CD4-positive, alpha-beta T cell treated with Interleukin-15 for 1 hour (primary cell): ENCODE measurements at regions not wholly inside any gene's neighbourhood (a gene's known extent, or its start where the extent isn't known, plus 50 kb on each side); places are given as distances from the start of the nearest gene placed in this dataset.
"Not testable (repeated sequence)": the region's sequence is repeated elsewhere in the genome, so short reads cannot be mapped to it uniquely, and the experiment has no call there.

Experiments
- DNase-seq: peaks from one replicate; pipeline ENCODE4 v3.0.0-alpha.2; 2020

DNA sequence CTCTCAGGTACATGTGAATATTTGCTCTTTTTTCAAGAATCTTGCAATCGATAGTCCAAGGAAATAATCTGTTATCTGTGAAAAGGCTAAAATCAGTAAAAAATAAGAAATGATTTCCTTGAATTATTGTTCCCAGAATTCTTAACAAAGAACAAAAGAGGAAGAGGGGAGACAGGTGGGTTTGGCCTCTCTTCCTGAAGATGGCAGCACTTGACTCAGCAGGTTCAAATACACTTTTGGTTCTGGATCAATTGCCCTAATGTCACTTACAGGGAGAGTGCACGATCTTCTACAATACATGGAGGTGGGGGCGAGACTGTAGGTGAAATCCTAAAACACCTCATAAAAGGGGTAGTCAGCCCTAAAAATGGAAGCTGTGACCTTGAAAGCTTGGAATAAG lies 358.7 kb downstream of the IRS2 start:
- no peak for DNase-seq

DNA sequence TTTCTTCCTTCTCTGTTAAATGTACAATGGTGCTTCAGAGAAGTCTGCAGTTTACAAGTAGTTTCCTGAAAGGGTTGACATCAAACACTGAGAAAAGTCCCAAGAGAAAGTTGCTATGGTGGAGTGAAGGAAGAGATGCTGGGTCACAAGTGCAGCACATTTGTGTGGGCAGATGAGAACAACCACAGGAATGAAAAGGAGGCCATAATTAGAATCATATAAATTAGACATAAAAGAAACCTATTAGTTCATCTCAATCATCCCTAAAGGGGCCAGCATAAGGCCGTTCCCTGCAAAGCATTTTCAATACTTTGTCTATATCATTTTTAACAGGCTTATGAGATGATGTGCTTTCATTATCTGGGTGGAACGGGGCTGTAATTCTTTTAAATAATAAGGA lies 359.2 kb downstream of the IRS2 start:
- DNase-seq: no peak

DNA sequence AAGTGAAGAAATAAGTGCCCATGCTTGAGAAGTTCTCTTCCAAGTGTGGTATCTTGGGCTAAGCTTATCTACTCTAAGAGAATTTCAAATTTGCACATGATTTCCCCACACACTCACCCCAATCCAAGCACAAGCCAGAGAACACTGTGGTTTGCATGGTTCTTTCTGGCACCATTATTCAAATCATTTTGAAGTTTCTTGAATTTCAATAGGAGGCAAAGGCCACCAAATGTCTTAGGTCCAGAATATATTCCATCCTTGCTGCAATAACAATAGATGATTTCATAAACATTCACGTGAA lies 359.7 kb downstream of the IRS2 start:
- DNase-seq: no peak

DNA sequence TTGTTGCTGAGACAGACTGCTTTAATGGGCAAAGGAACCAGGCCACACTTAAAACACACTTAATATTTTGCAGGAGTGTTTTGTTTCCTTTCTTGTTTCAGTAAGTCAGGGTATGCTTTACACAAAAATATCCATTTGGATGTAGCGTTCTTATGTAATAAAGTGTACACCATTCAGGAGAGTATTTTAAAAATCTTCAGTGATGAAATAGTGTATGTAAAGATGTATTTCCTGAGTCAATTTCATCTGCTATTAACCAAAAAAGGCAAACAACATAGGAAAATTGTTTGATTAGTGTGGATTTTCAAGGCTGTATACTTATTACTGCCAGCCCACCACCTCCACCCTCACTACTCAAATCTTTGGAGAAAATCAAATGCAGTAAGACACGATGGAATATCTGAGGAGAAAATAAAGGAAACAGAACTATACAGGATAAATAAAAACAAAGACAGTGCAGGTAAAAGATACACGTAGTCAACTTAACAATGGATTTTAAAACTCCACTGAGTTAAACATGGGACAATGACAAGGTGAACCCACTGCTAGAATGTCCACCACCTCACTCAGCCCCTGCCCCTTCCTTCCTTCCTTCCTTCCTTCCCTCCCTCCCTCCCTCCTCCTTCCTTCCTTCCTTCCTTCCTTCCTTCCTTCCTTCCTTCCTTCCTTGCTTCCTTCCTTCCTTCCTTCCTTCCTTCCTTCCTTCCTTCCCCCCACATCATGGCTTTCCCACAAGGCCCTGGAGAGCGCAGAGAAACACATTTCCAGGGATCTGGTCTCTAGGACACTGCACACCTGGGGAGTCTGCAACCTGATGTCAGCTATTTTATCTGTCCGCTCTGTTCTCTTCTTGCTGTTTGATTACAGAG lies 360.3 kb downstream of the IRS2 start:
- no peak for DNase-seq

DNA sequence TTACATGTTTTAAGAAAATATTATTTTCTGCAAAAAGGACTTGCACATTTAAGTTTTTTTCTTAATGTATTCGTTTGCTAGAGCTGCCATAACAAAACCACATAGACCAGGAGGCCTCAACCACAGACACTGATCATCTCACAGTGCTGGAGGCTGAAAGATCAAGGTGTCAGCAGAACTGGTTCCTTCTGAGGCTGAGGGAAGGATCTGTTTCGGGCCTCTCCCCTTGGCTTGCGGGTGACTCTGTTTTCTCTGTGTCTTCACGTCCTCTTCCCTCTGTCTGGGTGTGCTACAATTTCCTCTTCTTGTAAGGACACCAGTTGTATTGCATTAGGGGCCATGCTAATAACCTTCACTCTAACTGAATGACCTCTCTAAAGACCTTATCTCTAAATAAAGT lies 364.2 kb downstream of the IRS2 start:
- DNase-seq: no peak

DNA sequence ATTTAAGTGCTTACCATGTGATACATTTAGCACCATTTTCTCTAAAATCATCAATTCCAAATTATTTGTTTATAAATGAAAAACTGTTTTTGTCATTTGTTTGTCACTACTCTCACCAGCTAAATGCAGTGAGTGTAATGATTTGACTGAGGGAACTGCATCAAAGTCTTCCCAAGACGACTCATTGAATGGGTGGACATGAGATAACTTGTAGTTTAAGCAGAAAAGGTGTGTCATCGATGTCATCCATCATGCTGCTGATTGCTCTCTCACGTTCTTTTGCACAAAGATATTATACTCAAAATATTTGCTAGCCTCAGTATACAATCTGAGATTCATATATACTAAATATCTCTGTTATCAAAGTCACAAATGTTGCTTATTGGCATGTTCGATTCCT lies 366.5 kb downstream of the IRS2 start:
- DNase-seq: no peak

DNA sequence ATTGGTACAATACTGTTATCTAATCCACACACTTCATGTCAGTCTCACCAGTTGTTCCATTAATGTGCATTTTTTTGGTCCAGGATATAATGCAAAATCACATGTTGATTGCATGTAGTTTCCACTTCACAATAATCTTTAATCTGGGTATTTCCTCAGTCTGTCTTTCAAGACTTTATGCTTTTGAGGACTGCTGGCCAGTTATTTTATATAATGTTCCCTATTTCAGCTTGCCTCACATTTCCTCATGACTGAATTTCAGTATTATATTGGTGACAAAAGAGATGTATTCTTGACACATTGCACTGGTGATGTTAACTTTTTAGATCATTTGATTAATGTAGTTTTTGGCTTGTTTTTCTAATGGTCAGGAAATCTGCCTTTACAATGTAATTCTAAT lies 368.3 kb downstream of the IRS2 start:
- no peak for DNase-seq

DNA sequence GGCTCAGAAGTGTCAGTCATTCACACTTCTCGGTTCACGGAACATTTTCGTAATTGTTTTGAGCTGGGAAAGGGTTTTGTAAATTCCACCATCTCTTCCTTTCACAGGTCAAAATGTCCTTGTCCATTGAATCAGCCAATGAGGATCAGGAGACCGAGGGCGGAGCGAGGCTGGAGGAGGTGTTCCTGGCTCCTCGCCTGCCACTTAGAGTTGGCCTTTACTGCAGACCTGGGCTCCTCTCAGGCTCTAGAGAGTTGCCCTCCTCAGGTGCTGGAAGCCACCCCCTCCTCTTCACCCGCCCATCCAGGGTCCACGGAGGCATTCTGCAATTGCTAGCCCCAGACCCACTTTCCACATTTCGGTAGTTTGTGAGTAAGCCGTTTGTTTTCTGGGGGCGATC lies 370.4 kb downstream of the IRS2 start:
- no peak for DNase-seq

DNA sequence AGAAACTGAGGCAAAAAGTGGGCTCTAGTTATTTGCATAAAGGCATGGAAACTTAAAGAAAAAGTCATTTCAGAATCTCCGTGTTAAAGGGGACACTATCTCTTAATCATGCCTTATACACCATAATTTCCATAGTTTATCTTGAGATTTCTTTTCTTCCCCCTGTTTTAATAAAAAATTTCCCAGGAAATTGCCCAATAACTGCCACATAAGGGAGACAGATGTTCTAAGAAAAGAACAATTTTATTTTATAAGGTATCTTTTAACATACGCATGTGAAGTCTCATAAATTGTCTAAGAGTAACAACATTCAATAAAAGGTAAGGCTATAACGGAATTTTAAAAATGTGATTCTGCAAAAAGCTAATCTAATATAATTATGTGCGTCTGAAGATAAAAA lies 371.3 kb downstream of the IRS2 start:
- no peak for DNase-seq

DNA sequence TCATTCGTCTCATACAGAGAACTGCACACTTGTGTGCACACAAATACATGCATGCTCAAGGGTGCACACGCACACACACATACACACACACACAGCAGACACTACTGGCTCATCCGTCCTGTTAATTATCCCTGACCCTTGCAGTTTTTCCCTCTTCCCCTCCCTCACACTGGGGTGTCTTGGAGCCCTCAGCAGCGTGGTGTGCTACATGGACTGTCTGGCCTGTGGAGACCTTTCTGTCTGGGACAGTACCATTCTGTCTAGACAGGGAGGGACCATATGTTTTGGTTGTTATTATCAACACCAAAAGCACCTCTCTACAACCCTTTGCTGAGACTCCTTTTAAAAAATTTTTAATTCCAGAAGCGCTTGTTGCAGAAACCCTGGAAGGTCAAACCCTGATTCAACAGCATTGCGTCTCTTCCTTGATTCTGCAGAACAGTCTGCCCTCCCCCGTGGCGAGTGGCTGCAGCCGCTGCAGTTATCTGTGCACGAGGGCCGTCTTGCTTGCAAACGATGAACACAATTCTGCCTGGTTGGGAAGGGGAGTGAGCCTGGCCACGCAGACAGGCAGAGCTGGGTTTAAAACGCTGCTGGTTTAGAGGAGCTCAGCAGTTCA lies 374.0 kb downstream of the IRS2 start:
- no peak for DNase-seq

DNA sequence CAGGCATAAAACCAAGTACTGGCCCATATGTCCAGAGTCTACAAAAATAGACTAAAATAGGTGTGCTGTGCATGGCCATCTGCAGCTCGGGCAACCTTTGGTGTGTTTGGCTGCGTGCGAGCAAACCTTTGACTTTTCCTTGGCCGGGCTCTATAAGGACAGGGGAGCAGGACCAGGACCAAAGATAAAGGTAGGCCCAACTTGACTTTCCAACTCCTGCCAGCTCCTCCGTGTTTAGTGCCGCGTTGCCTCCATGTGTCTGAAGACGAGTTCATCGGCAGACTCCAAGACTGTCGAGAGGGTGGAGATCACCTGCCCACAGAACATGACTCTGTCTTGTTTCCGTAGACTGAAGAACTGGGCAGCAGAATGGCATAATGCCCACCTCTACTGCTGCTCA lies 375.5 kb downstream of the IRS2 start:
- DNase-seq: no peak

DNA sequence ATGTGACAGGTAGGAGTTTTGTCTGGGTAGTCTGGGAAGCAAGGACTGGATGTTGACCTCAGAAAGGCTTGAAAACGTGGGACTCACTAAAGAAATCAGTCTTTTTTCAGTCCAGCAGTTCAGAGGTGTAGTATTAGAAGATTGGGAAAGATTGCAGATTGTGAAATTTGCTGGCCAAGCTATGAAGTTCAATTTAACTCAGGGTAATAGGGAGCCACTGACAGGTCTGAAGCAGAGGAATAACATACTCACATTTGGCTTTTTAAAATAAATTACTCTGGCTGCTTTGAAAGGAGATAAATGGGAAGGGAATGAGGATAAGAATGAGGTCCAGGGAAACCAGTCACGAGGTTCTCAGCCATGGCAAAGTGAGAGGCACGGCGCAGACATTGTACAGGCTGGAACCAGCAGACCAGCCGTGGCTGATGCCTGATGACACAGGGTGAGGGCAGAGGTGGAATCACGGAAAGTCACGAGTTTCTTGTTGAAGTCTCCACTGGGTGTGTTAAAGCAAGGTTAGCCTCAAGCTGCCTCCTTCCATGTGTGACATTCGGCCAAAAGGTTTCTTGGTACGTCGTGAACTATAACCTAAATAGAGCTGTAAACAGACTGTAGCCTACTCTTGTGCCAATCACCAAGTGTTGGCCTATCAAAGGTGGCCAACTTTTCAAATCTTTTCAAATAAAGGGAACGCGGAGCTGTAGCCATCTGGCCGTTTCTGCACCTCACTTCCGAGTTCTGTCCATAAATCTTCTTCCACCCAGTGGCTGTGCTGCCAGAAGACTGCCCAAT lies 377.6 kb downstream of the IRS2 start:
- no peak for DNase-seq

DNA sequence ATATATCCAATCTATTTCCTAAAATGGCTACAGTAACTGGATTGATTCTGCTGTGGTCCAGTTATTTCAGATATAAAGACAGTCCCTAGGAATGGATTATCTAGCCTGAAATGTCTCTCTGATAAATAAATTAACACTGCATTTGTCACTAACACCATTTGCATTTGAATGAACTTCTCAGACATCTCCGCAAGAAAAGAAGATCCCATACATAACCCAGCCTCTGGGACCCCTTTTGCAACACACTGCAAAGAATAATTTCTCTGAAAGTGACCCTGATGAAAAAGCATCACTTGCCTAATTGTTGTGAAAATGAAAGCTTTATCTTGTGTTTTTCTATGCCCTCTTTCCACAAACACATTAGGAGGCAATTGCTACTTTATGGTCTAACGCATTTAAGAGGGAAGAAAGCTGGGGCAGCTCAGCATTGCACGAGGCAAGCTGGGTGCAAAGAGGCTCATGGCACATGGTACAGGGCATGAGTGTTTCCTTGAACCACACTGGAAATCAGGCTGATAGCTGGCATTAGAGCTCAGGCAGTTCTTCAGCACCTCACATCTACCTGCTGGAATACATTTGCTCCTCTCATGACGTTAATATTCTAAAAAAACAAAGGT lies 379.9 kb downstream of the IRS2 start:
- DNase-seq: no peak

DNA sequence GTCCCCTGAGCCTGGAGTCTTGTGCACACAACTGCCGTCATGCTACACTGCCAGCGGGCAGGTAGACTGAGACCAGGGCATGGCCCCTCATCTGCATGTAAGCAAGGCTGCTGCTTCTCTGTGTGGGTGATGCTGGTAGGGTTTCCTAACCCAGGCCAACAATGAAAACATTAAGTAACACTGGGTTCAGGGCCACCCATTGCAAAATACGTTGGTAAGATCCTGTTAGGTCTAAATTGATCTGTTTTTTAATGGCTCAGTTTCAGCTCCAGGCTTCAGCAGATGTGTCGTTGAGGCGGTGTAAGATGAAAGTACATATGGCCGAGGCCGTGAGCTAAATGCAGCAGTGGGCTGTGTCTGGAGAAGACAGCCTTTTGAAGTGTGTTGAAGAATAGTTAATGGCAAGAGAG lies 383.4 kb downstream of the IRS2 start:
- DNase-seq: no peak

DNA sequence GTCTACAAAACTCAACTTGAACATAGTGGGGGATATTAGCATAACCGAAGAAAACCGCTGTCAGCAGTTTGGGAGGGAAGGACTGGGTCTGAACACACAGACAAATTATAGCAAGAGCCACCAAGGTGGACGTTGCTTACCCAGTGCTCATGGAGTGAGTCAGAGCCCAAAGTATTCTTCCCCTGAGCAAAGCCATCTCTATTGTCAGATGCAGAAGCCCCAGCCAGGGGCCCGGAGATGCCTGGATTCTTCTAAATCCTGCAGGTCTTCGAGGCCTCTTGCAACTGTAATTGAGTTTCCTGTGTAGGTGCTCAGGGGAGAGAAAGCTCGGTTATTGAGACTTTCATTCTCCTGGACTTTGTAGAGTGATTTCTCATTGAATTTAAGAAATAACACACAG lies 384.5 kb downstream of the IRS2 start:
- DNase-seq: no peak

DNA sequence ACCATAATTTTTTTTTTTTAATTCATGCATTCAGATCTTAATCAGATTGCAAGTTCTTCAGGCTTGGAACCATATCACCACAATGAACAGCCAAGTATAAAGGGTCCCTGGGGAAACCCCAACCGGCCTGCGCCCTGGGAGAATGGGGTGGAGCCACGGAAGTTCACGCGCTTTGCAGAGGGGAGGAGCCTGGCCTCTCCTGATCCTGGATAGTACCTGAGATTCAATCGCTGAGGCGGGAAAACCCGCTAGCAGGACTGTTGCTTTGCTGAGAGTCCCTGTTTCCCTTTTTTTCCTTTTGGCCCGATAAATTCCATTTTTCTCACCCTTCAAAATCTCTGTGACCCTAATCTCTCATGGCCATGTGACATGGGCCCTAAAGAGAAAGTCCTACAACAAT lies 385.1 kb downstream of the IRS2 start:
- DNase-seq: no peak

DNA sequence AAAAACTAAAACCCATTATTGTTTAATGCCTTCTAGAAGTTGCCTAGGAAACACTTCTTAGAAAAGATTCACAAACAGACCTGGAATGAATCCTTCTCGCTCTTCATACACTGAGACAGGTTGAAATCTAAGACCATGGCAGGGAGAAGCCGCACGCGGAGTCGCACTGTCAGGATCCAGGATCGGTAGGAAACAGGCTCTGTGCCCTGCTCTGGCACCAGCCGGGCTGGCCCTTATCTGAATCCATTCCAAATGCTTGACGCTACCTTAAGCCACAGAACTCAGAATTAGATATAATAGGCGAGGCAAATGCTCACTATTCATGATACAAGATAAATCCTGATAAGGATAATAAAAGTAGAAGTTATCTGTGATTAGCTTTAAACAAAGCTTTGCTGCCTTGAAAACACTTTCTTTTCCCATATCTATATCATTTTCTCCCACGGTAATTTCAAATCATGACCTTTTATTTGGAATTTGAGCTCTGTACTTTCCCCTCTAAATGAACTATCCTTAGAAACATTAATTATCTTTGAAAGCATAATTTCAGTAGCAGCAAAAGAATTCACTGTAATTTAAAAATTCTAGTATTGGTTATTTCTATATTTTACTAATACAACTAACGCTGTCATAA lies 385.6 kb downstream of the IRS2 start:
- no peak for DNase-seq

DNA sequence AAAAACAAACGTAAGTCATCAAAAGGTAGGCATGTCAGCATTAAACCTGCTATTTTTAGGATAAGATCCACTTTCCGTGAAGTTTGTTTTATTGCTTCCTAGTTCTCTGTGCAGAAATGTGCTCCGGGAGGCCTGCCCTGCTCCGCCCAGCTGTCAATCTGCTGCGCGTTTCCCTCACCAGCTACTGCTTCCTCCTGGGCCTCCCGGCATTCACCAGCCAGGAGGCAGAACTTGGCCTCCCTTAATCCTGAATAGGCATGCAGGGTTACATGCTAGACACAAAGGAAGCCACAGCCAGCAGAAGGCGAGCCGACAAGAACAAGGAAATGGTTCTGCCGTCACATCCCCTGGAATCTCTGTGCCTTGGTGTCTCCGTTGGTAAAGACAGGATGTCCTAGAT lies 386.2 kb downstream of the IRS2 start:
- peak; percentile 24 for DNase-seq

DNA sequence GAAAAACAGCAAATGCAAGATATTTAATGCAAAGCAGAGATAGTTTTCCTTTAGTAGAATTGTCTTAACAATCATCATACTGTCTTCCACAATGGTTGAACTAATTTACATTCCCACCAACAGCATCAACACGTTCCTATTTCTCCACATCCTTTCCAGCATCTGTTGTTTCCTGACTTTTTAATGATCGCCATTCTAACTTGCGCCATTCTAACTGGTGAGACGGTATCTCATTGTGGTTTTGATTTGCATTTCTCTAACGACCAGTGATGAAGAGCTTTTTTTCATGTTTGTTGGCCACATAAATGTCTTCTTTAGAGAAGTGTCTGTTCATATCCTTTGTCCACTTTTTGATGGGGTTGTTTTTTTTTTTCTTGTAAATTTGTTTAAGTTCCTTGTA lies 388.3 kb downstream of the IRS2 start:
- not testable (repeated sequence) for DNase-seq

DNA sequence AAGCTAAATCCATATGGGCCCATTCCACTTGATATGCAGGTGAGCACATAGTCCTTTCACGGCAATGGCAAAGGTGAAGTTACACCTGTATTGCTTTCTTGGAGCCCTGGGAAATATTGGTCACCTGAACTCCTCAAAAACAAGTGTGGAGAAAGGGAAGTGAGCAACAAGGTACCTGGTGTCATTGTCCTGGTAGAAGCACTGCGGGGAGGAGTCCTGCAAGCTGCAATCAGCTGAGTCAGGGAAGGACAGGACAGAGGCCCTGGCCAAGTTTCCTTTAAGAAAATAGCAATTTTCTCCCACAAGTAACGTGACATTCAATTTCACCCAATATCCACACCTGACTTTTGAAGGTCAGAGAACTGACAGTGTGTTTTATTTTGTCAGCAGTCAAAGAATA lies 389.1 kb downstream of the IRS2 start:
- no peak for DNase-seq

DNA sequence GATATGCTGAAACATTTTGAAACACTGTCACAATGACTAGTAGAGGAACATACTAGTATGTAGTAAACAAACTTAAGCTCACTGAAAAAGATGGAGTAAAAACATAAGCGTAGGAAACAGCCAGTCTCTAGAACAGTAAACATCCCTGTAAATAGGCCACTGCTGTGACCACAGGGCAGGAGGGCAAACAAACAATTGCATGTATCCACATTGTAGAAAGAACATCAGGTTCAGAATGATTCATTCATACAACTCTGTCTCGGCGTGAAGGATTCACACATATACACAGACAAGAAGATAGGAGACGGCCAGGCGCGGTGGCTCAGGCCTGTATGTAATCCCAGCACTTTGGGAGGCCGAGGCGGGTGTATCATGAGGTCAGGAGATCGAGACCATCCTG lies 390.1 kb downstream of the IRS2 start:
- DNase-seq: no peak

DNA sequence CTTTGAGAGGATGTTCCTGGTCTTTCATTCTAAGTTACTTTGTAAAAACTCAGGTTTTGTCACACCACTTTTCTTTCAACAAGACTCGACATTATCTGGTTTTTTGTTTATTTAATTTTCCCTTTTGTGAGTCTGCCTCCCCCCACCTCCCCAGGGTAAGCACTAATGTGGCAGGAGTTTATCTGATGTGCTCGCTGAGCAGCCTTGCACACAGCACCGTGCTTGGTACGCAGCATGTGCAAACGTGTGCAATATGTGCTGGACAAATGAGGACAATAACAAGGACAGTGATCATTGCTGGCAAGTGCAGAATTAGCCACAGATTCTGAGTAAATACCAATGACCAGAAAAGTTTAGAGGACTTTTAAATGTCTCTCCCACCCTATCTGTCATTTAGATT lies 391.4 kb downstream of the IRS2 start:
- DNase-seq: no peak

DNA sequence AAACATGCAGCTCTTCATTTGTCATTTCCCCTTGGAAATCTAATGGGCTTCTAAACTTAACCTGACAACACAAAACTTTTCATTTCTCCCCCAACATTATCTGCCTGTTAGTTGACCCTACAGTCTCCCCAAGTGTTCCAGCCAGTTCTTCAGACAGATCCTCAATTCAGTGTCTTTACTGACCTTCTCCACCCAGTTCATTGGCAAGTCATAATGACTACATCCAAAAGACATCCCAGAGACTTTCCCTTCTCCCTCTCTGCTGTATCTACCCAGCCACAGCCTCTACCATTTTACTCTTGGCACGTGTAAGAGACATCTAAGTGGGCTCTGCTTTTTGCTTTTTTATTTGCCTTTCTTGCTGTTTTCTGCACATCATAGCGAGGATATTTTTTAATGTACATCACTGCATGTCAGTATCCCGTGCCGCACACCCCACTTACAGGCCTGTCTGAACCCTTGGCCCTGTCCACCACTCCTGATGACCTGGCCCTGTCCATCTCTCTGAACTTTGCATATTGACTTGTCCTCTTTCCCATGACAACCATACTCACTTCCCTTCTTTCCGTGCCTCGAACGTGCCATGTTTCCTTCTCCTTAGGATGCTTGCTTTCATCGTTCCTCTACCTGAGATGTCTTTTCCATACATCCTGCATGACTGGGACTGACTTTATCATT lies 391.9 kb downstream of the IRS2 start:
- DNase-seq: no peak
